Right ventricle myocardium superior (tissue), 1 donor: ENCODE measurements at regions not wholly inside any gene's neighbourhood (a gene's known extent, or its start where the extent isn't known, plus 50 kb on each side); places are given as distances from the start of the nearest gene placed in this dataset.

Experiments used
- ATAC-seq: fragments of 200-7000 bp; cut with Tn5 transposase; one replicate; pipeline ENCODE4 v1.9.1; 2020; ENCODE audit warnings: mild to moderate bottlenecking; ENCODE audit not compliant: poor library complexity
- DNase-seq: peaks from one replicate; pipeline ENCODE4 v3.0.0-alpha.2; 2020
- intact Hi-C: fragments of 100-400 bp; cut with DNase I; formaldehyde crosslinking; loops from one replicate; pipeline ENCODE4 v1.11.2; 2022
- donor health status: DM: no; HTN: yes; CAD: no; lungs with severe emphysema.

DNA sequence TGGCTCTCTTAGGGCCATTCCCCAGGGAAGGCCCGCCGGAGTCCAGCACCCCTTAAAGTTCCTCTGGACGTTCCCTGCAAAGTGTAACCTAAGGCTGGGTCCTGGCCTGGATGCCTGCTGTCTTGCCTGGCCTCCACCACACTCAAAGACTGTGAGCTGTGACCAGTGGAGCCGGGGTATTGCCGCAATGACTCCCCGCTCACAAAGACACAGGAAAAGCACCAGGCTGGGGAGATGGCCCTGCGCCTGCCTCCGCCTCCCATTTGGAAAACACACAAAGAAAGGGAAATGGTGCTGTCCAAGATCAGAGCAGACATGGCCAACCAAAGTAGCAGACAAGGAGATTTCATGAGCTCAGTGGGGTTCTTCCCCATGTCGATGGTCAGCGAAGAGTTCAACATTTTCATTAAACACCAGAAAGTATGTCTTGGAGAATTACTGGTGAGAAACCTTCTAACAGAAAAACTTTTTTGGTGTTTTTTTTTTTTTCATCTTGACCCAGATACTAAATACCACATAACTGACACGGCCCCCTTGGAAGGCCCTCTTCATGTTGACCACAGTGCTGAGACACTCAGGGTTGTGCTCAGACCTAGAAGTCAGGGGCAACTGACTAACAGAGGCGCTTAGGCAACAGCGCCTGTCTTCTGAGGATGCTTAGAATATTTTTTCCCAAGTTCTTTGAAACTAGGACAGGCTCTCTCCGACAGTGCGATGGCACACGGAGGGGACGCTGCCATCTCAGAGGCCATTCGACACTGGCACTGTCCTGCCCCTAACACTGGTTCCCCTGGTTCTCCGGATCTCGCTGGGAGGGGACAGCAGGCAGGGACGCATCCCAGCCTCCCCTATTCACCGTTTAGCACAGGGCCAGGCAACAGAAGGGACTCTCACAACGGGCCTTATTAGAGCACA is 226.4 kb upstream of the ID2 start:
- DNase-seq, result peak; percentile 70
- intact Hi-C loops, result no loop called here
- ATAC-seq, result peak; percentile 61

DNA sequence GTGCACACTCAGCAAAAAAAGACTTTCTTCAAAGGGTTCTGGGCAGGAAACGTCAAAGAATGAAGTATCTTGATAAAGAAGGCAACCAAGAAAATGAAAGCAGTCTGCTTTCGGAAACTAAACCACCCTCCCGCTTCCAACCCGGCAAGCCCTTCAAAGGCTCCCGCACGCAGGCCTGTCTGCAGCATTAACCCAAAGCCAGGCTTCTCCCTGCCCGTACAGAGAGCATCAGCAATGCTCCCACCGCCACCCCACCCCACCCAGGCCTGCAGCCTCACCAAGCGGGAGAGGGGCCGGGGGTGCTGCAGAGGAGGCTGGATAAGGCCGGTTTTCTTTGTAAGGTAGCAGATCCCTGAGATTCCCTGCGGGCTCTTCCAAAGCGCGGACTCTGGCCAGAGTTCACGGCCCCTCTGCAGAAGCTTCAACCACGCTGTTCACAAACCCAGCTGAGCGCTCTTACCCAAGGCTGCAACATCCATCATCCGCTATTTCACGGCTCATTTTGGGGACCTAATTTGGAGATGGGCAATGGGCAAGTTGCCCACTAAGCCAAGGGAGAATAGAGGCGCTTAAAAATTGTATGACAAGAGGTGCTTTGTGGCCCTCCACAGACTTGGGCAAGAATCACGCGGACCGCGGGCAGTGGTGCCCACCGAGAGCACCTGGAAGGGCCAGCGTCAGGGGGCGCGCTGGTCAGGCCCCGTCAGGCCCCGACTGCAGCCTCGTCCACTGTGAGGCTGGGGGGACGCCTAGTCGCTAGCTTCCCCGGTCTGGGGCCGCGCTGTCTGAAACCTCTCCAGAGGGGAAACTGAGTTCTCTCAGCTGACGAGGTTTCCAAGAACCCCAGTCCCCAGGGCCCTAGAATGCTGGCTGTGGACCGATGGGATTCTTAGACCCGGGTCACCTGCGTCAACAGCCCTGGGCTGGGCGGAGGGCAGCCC is 225.4 kb upstream of the ID2 start:
- intact Hi-C loops, result no loop called here
- ATAC-seq (no peak), DNase-seq (no peak)

DNA sequence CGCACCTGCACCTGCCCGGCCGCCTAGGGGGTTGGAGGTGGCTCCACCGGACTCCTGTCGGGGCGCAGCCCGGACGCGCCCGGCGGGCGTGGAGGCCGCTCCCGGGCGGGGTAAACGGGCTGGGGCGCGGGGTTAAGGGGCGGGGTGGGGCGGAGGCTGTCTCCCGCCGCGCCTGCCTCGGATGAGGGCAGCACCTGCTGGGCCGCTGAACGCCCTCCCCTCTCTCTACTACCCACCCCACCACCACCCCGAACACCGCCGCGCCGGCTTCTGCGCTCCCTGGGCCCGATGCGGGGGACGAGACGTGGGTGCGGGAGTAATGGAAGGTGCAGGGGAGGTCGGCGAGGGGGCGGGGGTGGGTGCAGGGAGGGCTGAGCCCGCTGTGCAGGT is 224.8 kb upstream of the ID2 start:
- no peak for ATAC-seq
- intact Hi-C loops, result no loop called here
- DNase-seq, result no peak

DNA sequence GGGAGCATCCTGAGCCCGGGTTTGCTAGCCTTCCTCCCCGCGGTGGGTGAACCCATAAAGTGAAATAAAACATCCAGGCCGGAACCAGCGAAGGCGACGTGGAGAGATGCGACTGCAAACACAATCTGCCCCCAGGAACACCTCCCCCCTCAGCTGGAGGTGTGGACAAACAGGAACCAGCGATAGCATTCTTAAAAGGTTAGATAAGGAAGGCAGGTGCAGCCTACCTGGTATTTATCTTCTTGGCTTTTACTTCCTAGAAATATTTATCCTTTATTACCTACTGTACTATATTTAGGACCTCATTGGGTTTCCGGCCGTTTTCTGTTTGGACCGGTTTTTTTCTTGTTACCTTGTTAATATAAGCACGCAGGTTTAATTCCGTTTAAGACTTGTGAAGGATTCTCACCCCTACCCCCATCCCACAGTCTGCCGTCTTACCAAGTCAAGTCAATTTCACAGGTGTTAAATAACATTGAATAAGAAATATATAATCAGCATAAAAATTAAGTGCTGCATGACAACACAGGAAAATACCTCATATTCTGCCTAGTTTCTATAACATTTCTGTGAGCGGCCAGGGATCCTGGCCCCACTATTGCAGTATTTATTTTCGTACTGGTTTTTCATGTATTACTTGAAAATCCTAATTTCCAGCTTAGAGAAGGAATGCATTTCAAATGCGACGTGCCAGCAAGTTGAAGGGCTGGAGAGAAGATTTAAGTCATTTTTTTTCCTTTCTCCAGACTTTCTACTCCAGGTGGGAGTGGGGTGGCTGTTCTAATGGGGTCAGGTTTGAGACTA is 224.0 kb upstream of the ID2 start:
- intact Hi-C loops, result no loop called here
- ATAC-seq (no peak), DNase-seq (no peak)

DNA sequence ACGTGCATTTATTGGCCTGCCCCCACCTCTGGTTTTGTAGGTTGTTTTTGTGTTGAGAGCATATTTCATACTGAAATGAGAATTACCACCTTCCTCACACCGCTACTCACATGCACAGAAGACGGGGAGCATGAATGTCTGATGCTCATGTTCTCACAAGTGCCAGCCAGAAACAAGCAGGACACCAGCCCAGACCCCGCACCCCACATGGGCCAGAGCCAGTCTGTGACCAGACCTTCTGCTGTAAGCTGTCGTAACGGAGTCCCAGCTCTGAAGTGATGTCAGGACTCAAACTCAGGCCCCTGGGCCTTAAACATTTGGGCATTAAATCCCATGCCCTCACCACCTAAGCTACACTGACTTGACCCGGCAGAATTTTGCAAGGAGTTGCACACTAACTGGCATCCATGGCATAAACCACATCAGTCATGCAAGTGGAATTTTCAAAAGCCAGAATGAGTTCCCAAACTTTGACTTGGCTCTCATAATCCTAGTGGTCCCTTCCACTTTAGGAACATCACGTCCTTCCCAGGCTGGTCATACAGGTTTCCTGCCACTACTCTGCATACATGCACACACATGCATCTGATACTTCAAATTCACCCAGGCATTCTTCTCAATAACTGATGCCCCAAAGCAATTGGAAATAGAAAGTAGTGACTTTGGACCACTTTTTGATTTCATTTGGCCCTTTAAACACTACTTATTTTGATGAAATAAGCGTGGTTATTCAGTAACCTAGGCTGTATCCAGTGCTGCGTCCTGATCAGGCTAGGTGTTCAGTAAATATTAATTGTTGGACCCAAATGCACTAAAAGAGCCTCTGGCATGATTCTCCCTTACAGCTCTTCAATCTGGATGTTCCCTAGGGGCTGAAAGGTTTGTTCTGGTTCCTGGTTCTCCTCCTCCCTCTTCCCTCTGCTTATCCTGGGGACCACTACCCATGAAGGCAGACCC is 223.1 kb upstream of the ID2 start:
- ATAC-seq, result no peak
- intact Hi-C loops, result no loop called here
- DNase-seq, result no peak

DNA sequence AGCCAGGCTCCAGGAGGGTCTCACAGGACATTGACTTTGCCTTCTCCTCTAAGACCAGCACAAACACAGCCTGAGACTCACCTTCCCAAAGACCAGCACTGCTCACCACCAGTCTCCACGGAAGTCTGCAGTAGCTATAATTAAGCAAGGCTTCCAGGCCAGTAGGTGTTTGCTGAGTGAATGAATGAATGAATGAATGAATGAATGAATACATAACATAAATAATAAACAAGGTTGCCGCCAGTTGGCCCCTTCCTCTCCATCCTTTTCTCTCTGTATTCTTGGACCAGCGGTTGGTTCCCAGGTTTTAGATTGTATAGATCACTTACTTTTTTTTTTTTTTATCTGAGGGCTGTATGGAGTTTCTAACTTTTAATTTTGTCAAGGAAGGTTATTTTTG is 222.4 kb upstream of the ID2 start:
- intact Hi-C loops, result no loop called here
- no peak for DNase-seq
- ATAC-seq, result no peak

DNA sequence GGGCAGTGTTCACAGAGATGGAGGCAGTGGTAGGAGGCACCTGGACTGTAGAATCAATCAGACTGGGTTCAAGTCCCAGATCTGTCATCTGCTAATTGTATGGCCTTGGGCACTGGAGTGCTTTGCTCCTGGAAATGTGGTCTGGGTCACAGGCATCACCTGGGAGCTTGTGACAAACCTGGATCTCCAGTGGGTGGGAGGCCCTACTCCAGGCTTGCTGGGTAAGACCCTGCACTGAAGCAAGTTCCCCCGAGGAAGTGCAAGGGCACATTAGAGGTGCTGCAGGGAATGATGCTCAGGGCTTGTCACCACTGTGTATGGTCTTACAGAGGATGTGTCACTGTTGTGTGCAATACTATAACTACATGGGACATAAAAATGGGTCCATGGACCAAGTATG is 220.5 kb upstream of the ID2 start:
- ATAC-seq, result no peak
- no peak for DNase-seq
- intact Hi-C loops, result no loop called here

DNA sequence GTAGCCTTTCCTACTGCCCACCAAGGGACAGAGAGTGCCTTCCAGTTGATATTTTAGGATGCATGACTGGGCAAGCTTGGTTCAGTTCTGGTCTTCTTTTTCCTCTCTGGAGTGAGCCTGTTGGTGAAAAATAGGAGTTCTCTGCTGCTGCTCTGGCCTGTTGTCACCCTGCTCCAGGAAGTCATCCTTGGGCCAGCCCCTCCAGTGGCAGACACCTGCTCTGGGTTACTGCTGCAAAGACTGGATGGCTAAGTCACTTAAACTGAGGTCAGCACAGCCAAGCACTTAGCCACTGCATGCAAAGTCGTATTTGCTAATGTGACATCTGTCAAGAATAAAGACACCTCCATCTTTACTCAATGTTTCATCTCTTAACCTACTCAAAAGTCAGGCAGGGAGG is 219.6 kb upstream of the ID2 start:
- intact Hi-C loops, result no loop called here
- no peak for DNase-seq
- ATAC-seq, result no peak

DNA sequence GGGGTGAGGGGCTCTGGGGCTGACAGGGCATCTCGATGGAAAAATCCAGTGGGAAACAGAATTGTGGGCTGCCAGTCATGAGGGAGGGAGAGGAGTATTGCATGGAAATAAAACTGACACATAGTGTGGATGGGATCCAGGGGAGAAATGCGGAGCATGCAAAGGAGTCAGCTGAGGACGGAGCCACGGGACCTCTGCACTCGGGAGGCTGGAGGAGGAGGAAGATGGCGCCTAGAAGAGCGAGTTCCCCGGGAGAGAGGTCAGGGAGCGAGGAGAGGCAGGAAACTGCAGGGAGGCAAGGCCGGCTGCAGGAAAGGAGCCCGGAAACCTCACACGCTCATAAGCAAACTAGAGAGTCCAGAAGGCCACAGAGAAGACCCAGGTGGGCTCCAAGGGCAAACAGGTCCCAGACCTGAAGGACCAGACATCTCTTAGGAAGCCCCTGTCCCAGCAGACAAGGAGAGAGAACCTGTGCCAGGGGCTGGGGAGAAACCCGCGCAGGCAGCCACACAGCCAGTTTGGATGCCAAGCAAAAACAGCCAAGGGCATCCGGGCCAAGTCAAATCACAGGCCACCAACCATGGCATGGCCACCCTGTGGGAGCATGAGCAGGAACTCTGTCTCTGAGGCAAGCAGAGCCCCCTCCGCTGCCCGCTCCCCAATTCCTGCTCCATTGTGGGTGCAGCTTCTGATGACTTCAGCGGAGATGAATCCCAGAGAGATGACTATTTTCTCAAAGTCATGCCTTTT is 218.8 kb upstream of the ID2 start:
- peak; percentile 41 for ATAC-seq
- intact Hi-C loops, result no loop called here
- no peak for DNase-seq

DNA sequence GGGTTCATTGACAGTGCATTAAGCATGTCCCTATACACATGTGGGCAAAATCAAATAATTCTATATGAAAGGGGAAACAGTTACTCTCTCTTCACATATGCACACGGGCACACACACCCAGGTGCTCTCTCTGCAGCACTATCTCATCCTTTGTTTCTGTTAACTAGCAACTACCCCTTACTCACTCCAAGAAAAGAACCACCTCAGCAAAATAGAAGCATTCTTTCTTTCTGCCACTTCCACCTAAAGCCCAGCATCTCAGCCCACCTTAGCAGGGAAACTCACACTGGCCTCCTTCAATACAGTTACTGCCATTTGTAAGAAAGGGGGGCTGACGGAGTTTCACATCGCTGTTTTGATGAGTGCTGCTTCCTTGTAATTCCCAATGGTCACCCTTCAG is 216.3 kb upstream of the ID2 start:
- DNase-seq (no peak), ATAC-seq (no peak)
- intact Hi-C loops, result loop anchor here (5.0 kb wide), 1 partner anchor 38 kb away; no protein-coding TSS in a partner anchor

DNA sequence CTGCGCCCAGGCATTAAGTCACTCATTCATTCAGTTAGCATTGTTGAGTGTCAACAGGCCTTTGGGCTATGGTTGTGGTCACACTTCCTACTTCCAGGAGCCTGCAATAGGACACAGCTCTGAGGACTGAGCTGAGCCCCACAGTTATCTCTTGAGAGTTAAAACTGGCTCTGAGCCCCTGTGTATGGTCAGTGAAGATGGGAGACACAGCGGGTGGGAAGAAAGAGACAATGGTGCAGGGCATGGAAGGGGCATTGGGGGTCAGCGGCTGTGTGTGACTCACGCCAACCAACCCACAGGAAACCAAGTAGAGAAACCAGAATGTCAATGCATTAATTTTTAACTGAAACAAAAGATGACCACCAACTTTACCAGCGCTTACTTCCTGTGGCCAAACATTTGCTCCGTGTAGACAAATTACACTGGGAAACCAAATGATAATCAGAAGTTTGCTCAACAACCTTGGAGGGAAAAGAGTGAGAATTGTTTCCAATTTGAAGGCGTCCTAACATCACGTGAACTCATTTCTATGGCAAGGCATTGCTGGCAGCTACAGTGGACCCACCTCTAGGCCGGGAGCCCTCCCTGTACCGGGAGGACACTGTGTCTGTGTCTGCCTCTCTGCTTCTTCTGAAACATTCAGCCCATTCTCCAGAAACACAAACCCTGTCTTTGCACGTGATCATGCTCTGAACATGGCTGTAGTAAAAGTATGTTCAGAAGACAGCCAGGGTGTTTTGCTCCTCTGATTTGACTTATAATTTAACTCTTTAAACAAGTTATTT is 212.0 kb upstream of the ID2 start:
- intact Hi-C loops, result loop anchor here (5.0 to 10.0 kb wide), 2 partner anchors 43 to 215 kb away; partner anchors contain the start of gene ID2
- DNase-seq (no peak), ATAC-seq (no peak)

DNA sequence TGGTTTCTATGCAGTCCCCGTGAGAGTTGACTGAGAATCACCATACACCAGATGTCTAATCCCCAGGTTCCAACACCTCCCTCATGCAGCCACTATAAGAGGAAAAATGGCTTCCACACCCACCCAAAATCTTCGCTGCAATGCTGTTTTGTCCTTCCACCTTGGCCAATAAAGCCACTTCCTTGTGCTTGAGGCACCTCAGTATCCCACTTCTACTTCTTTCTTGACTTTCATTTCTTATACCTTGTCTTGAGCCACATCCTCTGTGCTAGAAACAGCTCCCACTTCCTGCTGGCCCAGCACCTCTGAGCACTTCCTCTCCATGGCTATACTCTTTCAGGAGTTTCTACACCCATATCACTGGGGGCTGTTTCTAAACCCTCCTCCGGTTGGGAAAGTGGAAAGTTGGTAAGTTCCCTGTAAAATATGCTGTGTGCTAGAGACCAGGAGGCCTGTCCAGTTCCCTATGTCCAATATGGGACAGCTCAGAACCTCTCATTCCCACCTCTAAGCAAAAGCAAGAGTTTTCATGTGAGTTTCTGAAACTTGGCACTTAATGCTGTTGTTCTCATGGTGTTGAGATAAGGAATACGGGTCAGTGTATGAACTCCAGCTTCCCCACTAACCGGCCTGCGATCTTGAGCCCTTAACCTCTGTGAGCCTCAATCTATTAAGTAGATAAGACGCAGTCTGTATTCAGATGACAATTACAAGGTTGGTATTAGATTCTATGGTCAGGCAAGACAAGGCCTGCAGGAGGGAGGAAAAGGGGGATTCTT is 209.1 kb upstream of the ID2 start:
- intact Hi-C loops, result loop anchor here (10.0 kb wide), 1 partner anchor 212 kb away; the partner anchor contains the start of gene ID2
- ATAC-seq (no peak), DNase-seq (no peak)

DNA sequence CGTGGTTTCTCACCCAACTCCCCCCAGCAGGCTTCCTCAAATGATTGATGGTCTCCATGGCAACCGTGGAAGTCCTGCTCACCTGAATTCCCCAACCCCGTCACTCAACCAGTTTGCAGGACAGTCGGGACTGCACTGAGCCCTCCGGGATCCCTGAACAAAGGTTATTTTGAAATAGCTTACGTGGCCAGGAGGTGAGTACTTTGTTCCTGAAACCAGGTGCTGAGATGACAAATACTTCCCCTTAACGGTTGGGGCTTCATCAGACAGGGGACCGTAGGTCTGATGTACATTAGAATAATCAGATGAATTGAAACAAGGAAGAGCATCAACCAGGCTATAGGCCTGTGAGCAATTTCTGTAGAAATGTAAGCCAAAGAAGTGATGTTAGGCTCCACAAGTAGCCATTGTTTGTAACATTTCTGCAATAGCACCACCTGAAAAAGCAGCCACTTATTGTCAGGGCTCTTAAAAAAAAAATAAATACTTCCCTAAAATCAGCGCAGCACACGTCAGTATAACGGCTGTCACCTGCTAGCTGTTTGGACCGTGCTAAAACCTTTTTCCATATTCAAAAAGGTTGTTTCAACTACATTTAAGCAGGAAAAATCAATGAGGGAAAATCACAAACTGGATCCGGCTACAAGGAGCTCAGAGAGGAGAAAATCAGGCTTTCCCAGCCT is 206.4 kb upstream of the ID2 start:
- intact Hi-C loops, result loop anchor here (10.0 kb wide), 1 partner anchor 209 kb away; the partner anchor contains the start of gene ID2
- DNase-seq (no peak), ATAC-seq (no peak)

DNA sequence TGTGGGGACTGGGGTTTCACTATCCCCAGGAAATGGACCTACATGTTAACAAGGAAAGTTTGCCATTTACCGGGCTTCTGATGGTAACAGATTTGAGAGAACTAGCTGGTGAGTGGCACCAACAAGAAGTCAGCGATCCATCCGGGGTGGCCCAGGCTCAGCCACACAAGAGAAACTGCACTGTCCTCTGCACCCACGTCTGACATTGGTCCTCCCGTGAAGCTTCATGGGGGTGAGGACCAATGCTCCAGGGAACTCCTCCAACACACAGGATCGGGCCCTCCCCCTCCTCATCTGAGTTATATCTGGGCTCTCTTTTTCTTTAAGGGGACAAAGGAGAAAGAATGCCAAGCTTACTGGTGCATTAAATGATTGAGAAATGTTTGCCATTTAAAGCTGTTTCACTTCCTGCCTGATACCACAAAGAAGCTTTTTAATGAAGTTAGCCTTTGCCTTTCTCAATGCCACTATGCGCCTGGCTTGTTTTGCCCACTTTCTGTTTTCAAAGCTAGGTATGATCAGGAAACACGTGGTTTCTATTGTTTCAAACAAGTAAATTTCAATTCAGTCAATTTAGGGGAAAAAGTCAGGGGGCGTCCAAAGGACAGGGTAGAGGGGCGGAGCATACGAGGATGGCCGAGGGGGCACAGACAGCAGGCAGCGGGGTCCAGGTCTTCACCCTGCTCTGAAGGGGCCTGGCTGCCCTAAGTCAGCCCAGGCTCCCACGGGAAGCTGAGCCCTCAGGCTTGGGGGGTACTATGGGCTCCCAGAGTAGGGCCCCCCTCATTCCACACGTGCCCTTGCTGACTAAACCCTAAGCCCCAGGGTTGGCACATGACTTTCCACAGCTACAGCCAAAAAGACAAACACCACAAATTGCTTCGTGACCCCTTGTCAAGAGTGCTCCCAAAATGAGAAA is 204.0 kb upstream of the ID2 start:
- DNase-seq (no peak), ATAC-seq (no peak)
- intact Hi-C loops, result loop anchor here (10.0 kb wide), 1 partner anchor 207 kb away; the partner anchor contains the start of gene ID2
